Inflammatory macrophage treated with lipopolysaccharide for 4 hours (primary cell): ENCODE measurements at regions not wholly inside any gene's neighbourhood (a gene's known extent, or its start where the extent isn't known, plus 50 kb on each side); places are given as distances from the start of the nearest gene placed in this dataset.

Source experiments
- DNase-seq: peaks from one replicate; pipeline ENCODE4 v3.0.0-alpha.2; 2020

GRCh38 chr5:2199697-2200096, 317.0 kb upstream of the IRX4 start:
- DNase-seq, result no peak

GRCh38 chr5:2196989-2197619, 314.4 kb upstream of the IRX4 start:
- no peak for DNase-seq

- DNase-seq, result no peak
Measured at GRCh38 chr5:2196416-2196815, 313.7 kb upstream of the IRX4 start.

GRCh38 chr5:2194949-2195348, 312.2 kb upstream of the IRX4 start:
- no peak for DNase-seq

- no peak for DNase-seq
Measured at GRCh38 chr5:2194236-2194555, 311.5 kb upstream of the IRX4 start.

- DNase-seq, result no peak
Measured at GRCh38 chr5:2193542-2194235, 311.0 kb upstream of the IRX4 start.

- no peak for DNase-seq
Measured at GRCh38 chr5:2193142-2193541, 310.4 kb upstream of the IRX4 start.

GRCh38 chr5:2192496-2192895, 309.8 kb upstream of the IRX4 start:
- DNase-seq, result no peak

GRCh38 chr5:2191972-2192371, 309.2 kb upstream of the IRX4 start:
- DNase-seq, result no peak

GRCh38 chr5:2190549-2190948, 307.8 kb upstream of the IRX4 start:
- no peak for DNase-seq

- DNase-seq, result no peak
Measured at GRCh38 chr5:2188661-2189060, 305.9 kb upstream of the IRX4 start.

- no peak for DNase-seq
Measured at GRCh38 chr5:2188137-2188536, 305.4 kb upstream of the IRX4 start.

- DNase-seq, result no peak
Measured at GRCh38 chr5:2187687-2188086, 305.0 kb upstream of the IRX4 start.

GRCh38 chr5:2187156-2187555, 304.4 kb upstream of the IRX4 start:
- no peak for DNase-seq

GRCh38 chr5:2186472-2187015, 303.8 kb upstream of the IRX4 start:
- DNase-seq, result no peak

GRCh38 chr5:2185646-2186471, 303.1 kb upstream of the IRX4 start:
- DNase-seq, result no peak

- no peak for DNase-seq
Measured at GRCh38 chr5:2184563-2185540, 302.1 kb upstream of the IRX4 start.

GRCh38 chr5:2184026-2184366, 301.3 kb upstream of the IRX4 start:
- DNase-seq, result no peak

- no peak for DNase-seq
Measured at GRCh38 chr5:2183154-2184025, 300.7 kb upstream of the IRX4 start.

GRCh38 chr5:2182020-2182419, 299.3 kb upstream of the IRX4 start:
- no peak for DNase-seq

- DNase-seq, result no peak
Measured at GRCh38 chr5:2181557-2181956, 298.8 kb upstream of the IRX4 start.

GRCh38 chr5:2181149-2181548, 298.4 kb upstream of the IRX4 start:
- no peak for DNase-seq
